Esophagus (tissue), 2 donors: ENCODE measurements at regions not wholly inside any gene's neighbourhood (a gene's known extent, or its start where the extent isn't known, plus 50 kb on each side); places are given as distances from the start of the nearest gene placed in this dataset.

Experiments used
- H3K27ac ChIP-seq, 2 donors: one replicate each; pipeline ENCODE4 v1.5.1; 2013; ENCODE audit warnings: low read depth in 2 of 2, mild to moderate bottlenecking in 2 of 2, inconsistent platforms in 1 of 2, low read length in 1 of 2, moderate library complexity in 1 of 2
- H3K27me3 ChIP-seq, 2 donors: one replicate each; pipeline ENCODE4 v1.6.1; 2013; ENCODE audit warnings: low read length in 2 of 2, control low read depth in 1 of 2, mild to moderate bottlenecking in 1 of 2; ENCODE audit not compliant: insufficient read depth in 2 of 2, control insufficient read depth in 1 of 2
- H3K36me3 ChIP-seq, 2 donors: one replicate each; pipeline ENCODE4 v1.6.1; 2013; ENCODE audit warnings: low read length in 1 of 2; ENCODE audit not compliant: control insufficient read depth in 2 of 2, insufficient read depth in 2 of 2
- H3K4me1 ChIP-seq, 2 donors: one replicate each; pipeline ENCODE4 v1.6.1; 2013; ENCODE audit warnings: low read length in 1 of 2; ENCODE audit not compliant: control insufficient read depth in 2 of 2, insufficient read depth in 2 of 2
- H3K4me3 ChIP-seq, 2 donors: one replicate each; pipeline ENCODE4 v1.5.1; 2013; ENCODE audit warnings: low read length in 2 of 2, mild to moderate bottlenecking in 2 of 2, low read depth in 1 of 2, moderate library complexity in 1 of 2
- H3K9me3 ChIP-seq, 2 donors: one replicate each; pipeline ENCODE4 v1.6.1; 2013; ENCODE audit warnings: mild to moderate bottlenecking in 2 of 2, low read depth in 1 of 2, low read length in 1 of 2, moderate library complexity in 1 of 2; ENCODE audit not compliant: control insufficient read depth in 2 of 2, insufficient read depth in 1 of 2
- WGBS, 2 donors: extraction: QIAGEN DNeasy Blood & Tissue Kit; methylation state at CpG; one replicate each; pipeline ENCODE4 v1.1.7; 2013; 5-methylcytosine and 5-hydroxymethylcytosine counted together
- donor health status: healthy with polysubstance abuse.
- donor health status: Bipolar disorder and iron deficiency.

GRCh38 chr14:82720946-82721345, 1187.3 kb upstream of the SEL1L start:
- 36 to 43% methylated on average over 5 of the region's 5 CpGs for WGBS, 2 donors
- Histone ChIP-seq H3K4me1 (peaks cover 0 to 9% of the 10 kb centered on the region in 2 donors), H3K27me3 (no peaks in the 10 kb centered on the region), H3K9me3 (no peaks in the 10 kb centered on the region), H3K4me3 (no peak overlapping the region), H3K27ac (no peak overlapping the region), H3K36me3 (no peaks in the 10 kb centered on the region)

- Histone ChIP-seq H3K4me1 (peaks cover 0 to 9% of the 10 kb centered on the region in 2 donors), H3K4me3 (no peak overlapping the region), H3K27ac (no peak overlapping the region), H3K9me3 (no peaks in the 10 kb centered on the region), H3K36me3 (no peaks in the 10 kb centered on the region), H3K27me3 (no peaks in the 10 kb centered on the region)
- 22 to 27% methylated on average over 2 of the region's 2 CpGs for WGBS, 2 donors
Measured at GRCh38 chr14:82724316-82724715, 1190.7 kb upstream of the SEL1L start.

- H3K9me3 ChIP-seq: no peaks in the 10 kb centered on the region
- no peak overlapping the region for H3K27ac ChIP-seq
- no peaks in the 10 kb centered on the region for H3K36me3 ChIP-seq
- peaks cover 0 to 9% of the 10 kb centered on the region in 2 donors for H3K4me1 ChIP-seq
- H3K27me3 ChIP-seq: no peaks in the 10 kb centered on the region
- H3K4me3 ChIP-seq: no peak overlapping the region
Measured at GRCh38 chr14:82725213-82725612, 1191.6 kb upstream of the SEL1L start.

- H3K27ac ChIP-seq: no peak overlapping the region
- H3K27me3 ChIP-seq: no peaks in the 10 kb centered on the region
- no peak overlapping the region for H3K4me3 ChIP-seq
- H3K9me3 ChIP-seq: no peaks in the 10 kb centered on the region
- H3K4me1 ChIP-seq: no peaks in the 10 kb centered on the region
- no peaks in the 10 kb centered on the region for H3K36me3 ChIP-seq
- 86 to 90% methylated on average over 4 of the region's 4 CpGs for WGBS, 2 donors
Measured at GRCh38 chr14:82731526-82731925, 1197.9 kb upstream of the SEL1L start.

GRCh38 chr14:82740547-82740946, 1206.9 kb upstream of the SEL1L start:
- Histone ChIP-seq H3K4me3 (no peak overlapping the region), H3K4me1 (no peaks in the 10 kb centered on the region), H3K9me3 (no peaks in the 10 kb centered on the region), H3K27me3 (no peaks in the 10 kb centered on the region), H3K36me3 (no peaks in the 10 kb centered on the region), H3K27ac (no peak overlapping the region)
- 42 to 43% methylated on average over 4 of the region's 4 CpGs for WGBS, 2 donors

GRCh38 chr14:82755476-82755875, 1221.8 kb upstream of the SEL1L start:
- Histone ChIP-seq H3K4me1 (no peaks in the 10 kb centered on the region), H3K36me3 (no peaks in the 10 kb centered on the region), H3K4me3 (no peak overlapping the region), H3K9me3 (no peaks in the 10 kb centered on the region), H3K27ac (no peak overlapping the region), H3K27me3 (no peaks in the 10 kb centered on the region)
- WGBS, 2 donors: 78 to 83% methylated on average over 3 of the region's 3 CpGs

GRCh38 chr14:82755923-82756322, 1222.3 kb upstream of the SEL1L start:
- Histone ChIP-seq H3K36me3 (no peaks in the 10 kb centered on the region), H3K27ac (no peak overlapping the region), H3K4me3 (no peak overlapping the region), H3K27me3 (no peaks in the 10 kb centered on the region), H3K9me3 (no peaks in the 10 kb centered on the region), H3K4me1 (no peaks in the 10 kb centered on the region)
- 30 to 38% methylated on average over 1 of the region's 1 CpG for WGBS, 2 donors

- H3K4me1 ChIP-seq: no peaks in the 10 kb centered on the region
- no peaks in the 10 kb centered on the region for H3K27me3 ChIP-seq
- no peaks in the 10 kb centered on the region for H3K36me3 ChIP-seq
- no peaks in the 10 kb centered on the region for H3K9me3 ChIP-seq
- WGBS, 2 donors: 81 to 85% methylated on average over 2 of the region's 2 CpGs
- no peak overlapping the region for H3K4me3 ChIP-seq
- H3K27ac ChIP-seq: no peak overlapping the region
Measured at GRCh38 chr14:82757776-82758175, 1224.1 kb upstream of the SEL1L start.

GRCh38 chr14:82759656-82760055, 1226.0 kb upstream of the SEL1L start:
- H3K4me3 ChIP-seq: no peak overlapping the region
- no peaks in the 10 kb centered on the region for H3K9me3 ChIP-seq
- H3K4me1 ChIP-seq: no peaks in the 10 kb centered on the region
- 49 to 81% methylated on average over 3 of the region's 3 CpGs for WGBS, 2 donors
- H3K36me3 ChIP-seq: no peaks in the 10 kb centered on the region
- no peak overlapping the region for H3K27ac ChIP-seq
- no peaks in the 10 kb centered on the region for H3K27me3 ChIP-seq

- Histone ChIP-seq H3K27me3 (no peaks in the 10 kb centered on the region), H3K4me1 (no peaks in the 10 kb centered on the region), H3K36me3 (no peaks in the 10 kb centered on the region), H3K27ac (no peak overlapping the region), H3K9me3 (no peaks in the 10 kb centered on the region), H3K4me3 (no peak overlapping the region)
- WGBS, 2 donors: 60 to 69% methylated on average over 5 of the region's 5 CpGs
Measured at GRCh38 chr14:82766123-82766522, 1232.5 kb upstream of the SEL1L start.
